HG03103 (cell line): ENCODE measurements at regions not wholly inside any gene's neighbourhood (a gene's known extent, or its start where the extent isn't known, plus 50 kb on each side); places are given as distances from the start of the nearest gene placed in this dataset.
"Not testable (repeated sequence)": the region's sequence is repeated elsewhere in the genome, so short reads cannot be mapped to it uniquely, and the experiment has no call there.

Experiments used
- ATAC-seq: cut with Tn5 transposase; IDR thresholded peaks from one replicate; pipeline ENCODE4 v1.9.1; 2021; ENCODE audit warnings: low read depth; ENCODE audit not compliant: unreplicated experiment

GRCh38 chr4:38328989-38329729 is 334.8 kb upstream of the KLF3 start:
- ATAC-seq, result no peak

GRCh38 chr4:38330321-38330720 is 333.7 kb upstream of the KLF3 start:
- no peak for ATAC-seq

GRCh38 chr4:38330936-38331335 is 333.1 kb upstream of the KLF3 start:
- no peak for ATAC-seq

- no peak for ATAC-seq
Measured at GRCh38 chr4:38332699-38333098, 331.3 kb upstream of the KLF3 start.

GRCh38 chr4:38333219-38333618 is 330.8 kb upstream of the KLF3 start:
- no peak for ATAC-seq

- ATAC-seq, result no peak
Measured at GRCh38 chr4:38334791-38335190, 329.2 kb upstream of the KLF3 start.

- ATAC-seq, result not testable (repeated sequence)
Measured at GRCh38 chr4:38338939-38339338, 325.1 kb upstream of the KLF3 start.

- no peak for ATAC-seq
Measured at GRCh38 chr4:38343608-38344007, 320.4 kb upstream of the KLF3 start.

- ATAC-seq, result no peak
Measured at GRCh38 chr4:38344929-38345328, 319.1 kb upstream of the KLF3 start.

GRCh38 chr4:38347251-38347650 is 316.7 kb upstream of the KLF3 start:
- ATAC-seq, result no peak

GRCh38 chr4:38354421-38354820 is 309.6 kb upstream of the KLF3 start:
- ATAC-seq, result no peak

GRCh38 chr4:38354872-38355271 is 309.1 kb upstream of the KLF3 start:
- ATAC-seq, result no peak

- ATAC-seq, result no peak
Measured at GRCh38 chr4:38356686-38357085, 307.3 kb upstream of the KLF3 start.

- ATAC-seq, result no peak
Measured at GRCh38 chr4:38357546-38357945, 306.5 kb upstream of the KLF3 start.

- no peak for ATAC-seq
Measured at GRCh38 chr4:38359113-38359512, 304.9 kb upstream of the KLF3 start.

GRCh38 chr4:38360201-38360600 is 303.8 kb upstream of the KLF3 start:
- no peak for ATAC-seq

- ATAC-seq, result no peak
Measured at GRCh38 chr4:38364383-38364963, 299.5 kb upstream of the KLF3 start.

- no peak for ATAC-seq
Measured at GRCh38 chr4:38365261-38365660, 298.7 kb upstream of the KLF3 start.

- no peak for ATAC-seq
Measured at GRCh38 chr4:38365748-38366310, 298.2 kb upstream of the KLF3 start.

- no peak for ATAC-seq
Measured at GRCh38 chr4:38366456-38366855, 297.5 kb upstream of the KLF3 start.

GRCh38 chr4:38366997-38367396 is 297.0 kb upstream of the KLF3 start:
- no peak for ATAC-seq

- no peak for ATAC-seq
Measured at GRCh38 chr4:38367642-38368174, 296.3 kb upstream of the KLF3 start.
